ENCODE measurements at regions not wholly inside any gene's neighbourhood (a gene's known extent, or its start where the extent isn't known, plus 50 kb on each side); places are given as distances from the start of the nearest gene placed in this dataset.
A peak's percentile ranks its signal among the peaks of the same experiment; 100 is the strongest.

GRCh38 chr2:161085149-161085548 is 75.1 kb upstream of the TANK start:
- Histone ChIP-seq H3K27ac (ENCODE audit: insufficient read depth in 1 of 2, low read depth in 1 of 2, low read length in 2 of 2, poor library complexity in 1 of 2, severe bottlenecking in 2 of 2) (no peak overlapping the region), H3K27me3 (replicated peaks in 2 of 5; ENCODE audit: control insufficient read depth in 4 of 5, insufficient read depth in 5 of 5, low read length in 4 of 5) (no peaks in the 10 kb centered on the region), H3K4me3 (ENCODE audit: control insufficient read depth in 1 of 7, extremely low read depth in 1 of 7, insufficient read depth in 4 of 7, low read depth in 2 of 7, low read length in 6 of 7) (no peak overlapping the region), H3K9me3 (ENCODE audit: control extremely low read depth in 1 of 5, control insufficient read depth in 4 of 5, insufficient read depth in 2 of 5, low read depth in 1 of 5, low read length in 4 of 5) (peaks cover 0 to 1% (median 0%) of the 10 kb centered on the region in 5 experiments), H3K36me3 (ENCODE audit: control insufficient read depth in 4 of 4, insufficient read depth in 4 of 4, low read length in 3 of 4) (no peaks in the 10 kb centered on the region), H3K4me1 (ENCODE audit: control extremely low read depth in 1 of 4, control insufficient read depth in 4 of 4, insufficient read depth in 4 of 4, low read length in 3 of 4) (peaks cover 8 to 23% (median 12%) of the 10 kb centered on the region in 4 experiments)
- POLR2A ChIA-PET: no interaction called here
- CTCF ChIA-PET: interaction anchor here (0.6 to 1.4 kb wide), 2 partner anchors 24 to 361 kb away, joined by 3 read pairs; no protein-coding TSS in a partner anchor
- no peak for DNase-seq
- 40% methylated on average over 1 of the region's 2 CpGs for WGBS (ENCODE audit: insufficient coverage)

- Histone ChIP-seq H3K4me1 (ENCODE audit: control extremely low read depth in 1 of 4, control insufficient read depth in 4 of 4, insufficient read depth in 4 of 4, low read length in 3 of 4) (peaks cover 12 to 35% (median 25%) of the 10 kb centered on the region in 4 experiments), H3K36me3 (ENCODE audit: control insufficient read depth in 4 of 4, insufficient read depth in 4 of 4, low read length in 3 of 4) (no peaks in the 10 kb centered on the region), H3K27me3 (replicated peaks in 2 of 5; ENCODE audit: control insufficient read depth in 4 of 5, insufficient read depth in 5 of 5, low read length in 4 of 5) (no peaks in the 10 kb centered on the region), H3K9me3 (ENCODE audit: control extremely low read depth in 1 of 5, control insufficient read depth in 4 of 5, insufficient read depth in 2 of 5, low read depth in 1 of 5, low read length in 4 of 5) (peaks cover 0 to 1% (median 0%) of the 10 kb centered on the region in 5 experiments), H3K27ac (ENCODE audit: insufficient read depth in 1 of 2, low read depth in 1 of 2, low read length in 2 of 2, poor library complexity in 1 of 2, severe bottlenecking in 2 of 2) (no peak overlapping the region), H3K4me3 (ENCODE audit: control insufficient read depth in 1 of 7, extremely low read depth in 1 of 7, insufficient read depth in 4 of 7, low read depth in 2 of 7, low read length in 6 of 7) (no peak overlapping the region)
- ChIA-PET POLR2A (no interaction called here), CTCF (interaction anchor here (1.0 to 3.4 kb wide), 4 partner anchors 10 to 644 kb away, joined by 3 to 22 read pairs (median 6); no protein-coding TSS in a partner anchor)
- no peak for DNase-seq
- WGBS (ENCODE audit: insufficient coverage): 100% methylated on average over 1 of the region's 4 CpGs
Observed at GRCh38 chr2:161088658-161089350, 71.4 kb upstream of the TANK start.

DNA sequence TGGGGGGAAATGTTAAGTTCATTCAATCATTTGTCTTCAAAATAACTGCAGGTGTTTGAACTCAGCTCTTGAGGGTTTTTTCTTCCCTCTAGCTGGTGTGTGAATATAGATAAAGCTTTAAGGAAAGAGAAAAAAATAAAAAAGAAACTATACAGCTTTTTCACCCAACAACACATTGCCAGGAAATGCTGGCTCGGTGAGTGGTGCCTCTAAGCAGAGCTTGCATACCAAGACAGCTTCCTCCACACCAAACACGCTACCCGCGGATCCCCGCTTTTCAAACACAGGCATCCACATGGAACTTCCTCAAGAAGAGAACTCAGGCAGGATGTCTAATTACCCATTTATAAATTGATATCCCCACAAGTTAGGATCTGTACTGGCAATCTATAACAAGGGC is 69.8 kb upstream of the TANK start:
- WGBS (ENCODE audit: insufficient coverage): 0% methylated on average over 5 of the region's 5 CpGs
- peak; percentile 82 to 97 (median 95) for DNase-seq
- Histone ChIP-seq H3K36me3 (ENCODE audit: control insufficient read depth in 4 of 4, insufficient read depth in 4 of 4, low read length in 3 of 4) (no peaks in the 10 kb centered on the region), H3K4me1 (ENCODE audit: control extremely low read depth in 1 of 4, control insufficient read depth in 4 of 4, insufficient read depth in 4 of 4, low read length in 3 of 4) (peaks cover 12 to 33% (median 20%) of the 10 kb centered on the region in 4 experiments), H3K4me3 (ENCODE audit: control insufficient read depth in 1 of 7, extremely low read depth in 1 of 7, insufficient read depth in 4 of 7, low read depth in 2 of 7, low read length in 6 of 7) (peak overlapping the region in 4 of 7 experiments; percentile 8 to 56 (median 34)), H3K27ac (ENCODE audit: insufficient read depth in 1 of 2, low read depth in 1 of 2, low read length in 2 of 2, poor library complexity in 1 of 2, severe bottlenecking in 2 of 2) (peak overlapping the region in 1 of 2 experiments; percentile 49), H3K9me3 (ENCODE audit: control extremely low read depth in 1 of 5, control insufficient read depth in 4 of 5, insufficient read depth in 2 of 5, low read depth in 1 of 5, low read length in 4 of 5) (peaks cover 0 to 1% (median 0%) of the 10 kb centered on the region in 5 experiments), H3K27me3 (replicated peaks in 2 of 5; ENCODE audit: control insufficient read depth in 4 of 5, insufficient read depth in 5 of 5, low read length in 4 of 5) (no peaks in the 10 kb centered on the region)
- POLR2A ChIA-PET: interaction anchor here (0.8 kb wide), 1 partner anchor 11 kb away, joined by 3 read pairs; no protein-coding TSS in a partner anchor
- CTCF ChIA-PET: interaction anchor here (0.6 to 3.4 kb wide), 4 partner anchors 11 to 49 kb away, joined by 3 to 22 read pairs (median 6); no protein-coding TSS in a partner anchor

DNA sequence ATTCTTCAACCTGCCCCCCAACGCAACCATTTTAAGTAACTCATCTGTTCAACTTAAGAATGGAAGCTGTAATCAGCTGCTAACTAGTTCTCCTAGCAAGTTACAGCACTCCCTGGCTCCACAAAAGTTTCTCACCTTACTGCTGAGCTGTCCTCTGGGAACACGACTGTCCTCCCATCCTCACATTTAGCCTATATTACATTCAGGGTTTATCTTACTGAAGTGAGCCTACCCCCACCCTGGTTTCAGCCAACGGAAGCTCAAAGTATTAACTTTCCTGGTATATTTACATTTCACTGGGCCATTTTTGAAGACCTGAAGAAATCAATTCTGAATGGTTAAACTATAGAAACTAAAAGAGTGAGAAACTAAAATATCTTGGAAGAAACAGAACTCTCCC is 64.9 kb upstream of the TANK start:
- CTCF ChIA-PET: no interaction called here
- POLR2A ChIA-PET: no interaction called here
- 83% methylated on average over 1 of the region's 3 CpGs for WGBS (ENCODE audit: insufficient coverage)
- H3K27ac ChIP-seq (ENCODE audit: insufficient read depth in 1 of 2, low read depth in 1 of 2, low read length in 2 of 2, poor library complexity in 1 of 2, severe bottlenecking in 2 of 2): no peak overlapping the region
- H3K9me3 ChIP-seq (ENCODE audit: control extremely low read depth in 1 of 5, control insufficient read depth in 4 of 5, insufficient read depth in 2 of 5, low read depth in 1 of 5, low read length in 4 of 5): no peaks in the 10 kb centered on the region
- H3K4me3 ChIP-seq (ENCODE audit: control insufficient read depth in 1 of 7, extremely low read depth in 1 of 7, insufficient read depth in 4 of 7, low read depth in 2 of 7, low read length in 6 of 7): no peak overlapping the region
- no peak for DNase-seq
- peaks cover 4 to 22% (median 13%) of the 10 kb centered on the region in 4 experiments for H3K4me1 ChIP-seq (ENCODE audit: control extremely low read depth in 1 of 4, control insufficient read depth in 4 of 4, insufficient read depth in 4 of 4, low read length in 3 of 4)
- no peaks in the 10 kb centered on the region for H3K36me3 ChIP-seq (ENCODE audit: control insufficient read depth in 4 of 4, insufficient read depth in 4 of 4, low read length in 3 of 4)
- no peaks in the 10 kb centered on the region for H3K27me3 ChIP-seq (replicated peaks in 2 of 5; ENCODE audit: control insufficient read depth in 4 of 5, insufficient read depth in 5 of 5, low read length in 4 of 5)

GRCh38 chr2:161096336-161096735 is 63.9 kb upstream of the TANK start:
- Histone ChIP-seq H3K27me3 (replicated peaks in 2 of 5; ENCODE audit: control insufficient read depth in 4 of 5, insufficient read depth in 5 of 5, low read length in 4 of 5) (no peaks in the 10 kb centered on the region), H3K4me1 (ENCODE audit: control extremely low read depth in 1 of 4, control insufficient read depth in 4 of 4, insufficient read depth in 4 of 4, low read length in 3 of 4) (peaks cover 7 to 17% (median 9%) of the 10 kb centered on the region in 4 experiments), H3K36me3 (ENCODE audit: control insufficient read depth in 4 of 4, insufficient read depth in 4 of 4, low read length in 3 of 4) (no peaks in the 10 kb centered on the region), H3K9me3 (ENCODE audit: control extremely low read depth in 1 of 5, control insufficient read depth in 4 of 5, insufficient read depth in 2 of 5, low read depth in 1 of 5, low read length in 4 of 5) (no peaks in the 10 kb centered on the region), H3K4me3 (ENCODE audit: control insufficient read depth in 1 of 7, extremely low read depth in 1 of 7, insufficient read depth in 4 of 7, low read depth in 2 of 7, low read length in 6 of 7) (no peak overlapping the region), H3K27ac (ENCODE audit: insufficient read depth in 1 of 2, low read depth in 1 of 2, low read length in 2 of 2, poor library complexity in 1 of 2, severe bottlenecking in 2 of 2) (no peak overlapping the region)
- DNase-seq: no peak
- ChIA-PET POLR2A (interaction anchor here (0.9 kb wide), 1 partner anchor 30 kb away, joined by 3 read pairs; no protein-coding TSS in a partner anchor), CTCF (interaction anchor here (1.5 kb wide), 1 partner anchor 11 kb away, joined by 4 read pairs; no protein-coding TSS in a partner anchor)
- 25% methylated on average over 2 of the region's 2 CpGs for WGBS (ENCODE audit: insufficient coverage)

- POLR2A ChIA-PET: no interaction called here
Observed at GRCh38 chr2:161097157-161097556, 63.1 kb upstream of the TANK start.

More at GRCh38 chr2:161097157-161097556, 63.1 kb upstream of the TANK start:
- no peaks in the 10 kb centered on the region for H3K36me3 ChIP-seq (ENCODE audit: control insufficient read depth in 4 of 4, insufficient read depth in 4 of 4, low read length in 3 of 4)
- H3K4me1 ChIP-seq (ENCODE audit: control extremely low read depth in 1 of 4, control insufficient read depth in 4 of 4, insufficient read depth in 4 of 4, low read length in 3 of 4): peaks cover 5 to 16% (median 7%) of the 10 kb centered on the region in 4 experiments
- no peaks in the 10 kb centered on the region for H3K27me3 ChIP-seq (replicated peaks in 2 of 5; ENCODE audit: control insufficient read depth in 4 of 5, insufficient read depth in 5 of 5, low read length in 4 of 5)
- H3K4me3 ChIP-seq (ENCODE audit: control insufficient read depth in 1 of 7, extremely low read depth in 1 of 7, insufficient read depth in 4 of 7, low read depth in 2 of 7, low read length in 6 of 7): no peak overlapping the region
- no peaks in the 10 kb centered on the region for H3K9me3 ChIP-seq (ENCODE audit: control extremely low read depth in 1 of 5, control insufficient read depth in 4 of 5, insufficient read depth in 2 of 5, low read depth in 1 of 5, low read length in 4 of 5)
- no peak overlapping the region for H3K27ac ChIP-seq (ENCODE audit: insufficient read depth in 1 of 2, low read depth in 1 of 2, low read length in 2 of 2, poor library complexity in 1 of 2, severe bottlenecking in 2 of 2)
- WGBS (ENCODE audit: insufficient coverage): no CpG with 5 or more reads among the region's 2 CpGs
- CTCF ChIA-PET: interaction anchor here (0.8 to 1.5 kb wide), 2 partner anchors 10 to 14 kb away, joined by 4 read pairs; no protein-coding TSS in a partner anchor
- DNase-seq: no peak

Measured in common myeloid progenitor, CD34-positive (primary cell).